Neural progenitor cell (in vitro differentiated cells): ENCODE measurements at regions not wholly inside any gene's neighbourhood (a gene's known extent, or its start where the extent isn't known, plus 50 kb on each side); places are given as distances from the start of the nearest gene placed in this dataset.

Source experiments
- DNase-seq: peaks from one replicate; pipeline ENCODE4 v3.0.0-alpha.2; 2016; ENCODE audit warnings: low spot score
- H2AFZ ChIP-seq: fragments of 200-600 bp; sonication (generic); replicated peaks from 2 replicates; pipeline ENCODE4 v1.6.1; 2016; ENCODE audit warnings: antibody characterized with exemption
- H3F3A ChIP-seq: fragments of 200-600 bp; sonication (generic); 2 replicates; pipeline ENCODE4 v1.6.1; 2016; ENCODE audit warnings: antibody characterized with exemption, low read depth
- H3K27ac ChIP-seq: fragments of 200-600 bp; sonication (generic); 2 replicates; pipeline ENCODE4 v1.5.1; 2016; ENCODE audit warnings: mild to moderate bottlenecking
- H3K27me3 ChIP-seq: fragments of 200-600 bp; sonication (generic); 2 replicates; pipeline ENCODE4 v1.6.1; 2016; ENCODE audit warnings: mild to moderate bottlenecking, moderate library complexity
- H3K36me3 ChIP-seq: fragments of 200-600 bp; sonication (generic); 2 replicates; pipeline ENCODE4 v1.5.1; 2016
- H3K4me1 ChIP-seq: fragments of 200-600 bp; sonication (generic); 2 replicates; pipeline ENCODE4 v1.6.1; 2016; ENCODE audit warnings: mixed run types
- H3K4me2 ChIP-seq: fragments of 200-600 bp; sonication (generic); 2 replicates; pipeline ENCODE4 v1.6.1; 2016
- H3K4me3 ChIP-seq: fragments of 200-600 bp; sonication (generic); 2 replicates; pipeline ENCODE4 v1.5.1; 2016
- H3K79me2 ChIP-seq: fragments of 200-600 bp; sonication (generic); 2 replicates; pipeline ENCODE4 v1.6.1; 2016; ENCODE audit warnings: low read depth
- H3K9ac ChIP-seq: fragments of 200-600 bp; sonication (generic); 2 replicates; pipeline ENCODE4 v1.6.1; 2016
- H3K9me3 ChIP-seq: fragments of 200-600 bp; sonication (generic); 2 replicates; pipeline ENCODE4 v1.5.1; 2016; ENCODE audit warnings: low read depth
- H4K20me1 ChIP-seq: fragments of 200-600 bp; sonication (generic); 2 replicates; pipeline ENCODE4 v1.6.1; 2016; ENCODE audit warnings: low read depth
- H3K27ac Mint-ChIP-seq: 3 replicates; pipeline ENCODE4 v1.8.0; 2021; ENCODE audit warnings: mixed read lengths
- H3K27me3 Mint-ChIP-seq: 2 replicates; pipeline ENCODE4 v1.8.0; 2022; ENCODE audit warnings: low read depth, mild to moderate bottlenecking, inconsistent platforms, moderate library complexity, mixed read lengths; ENCODE audit not compliant: insufficient read depth
- H3K36me3 Mint-ChIP-seq: 3 replicates; pipeline ENCODE4 v1.8.0; 2021; ENCODE audit warnings: mixed read lengths
- H3K4me1 Mint-ChIP-seq: 3 replicates; pipeline ENCODE4 v1.8.0; 2021; ENCODE audit warnings: mixed read lengths
- H3K4me3 Mint-ChIP-seq: 3 replicates; pipeline ENCODE4 v1.8.0; 2021; ENCODE audit warnings: mild to moderate bottlenecking, moderate library complexity, mixed read lengths
- H3K9me3 Mint-ChIP-seq: 3 replicates; pipeline ENCODE4 v1.8.0; 2020; ENCODE audit warnings: mixed read lengths
- EZH2 ChIP-seq: fragments of 200-600 bp; sonication (generic); IDR thresholded peaks from 2 replicates; pipeline ENCODE4 v1.6.1; 2017; ENCODE audit warnings: antibody characterized with exemption, mild to moderate bottlenecking, moderate library complexity
- EZH2phosphoT487 ChIP-seq: fragments of 200-600 bp; sonication (generic); IDR thresholded peaks from 2 replicates; pipeline ENCODE4 v1.6.1; 2017; ENCODE audit warnings: antibody characterized with exemption
- TF ChIP-seq, protein P1 (sequence below): fragments of 200-600 bp; sonication (generic); IDR thresholded peaks from 2 replicates; pipeline ENCODE4 v1.5.1; 2017; ENCODE audit warnings: antibody characterized with exemption, mild to moderate bottlenecking

DNA sequence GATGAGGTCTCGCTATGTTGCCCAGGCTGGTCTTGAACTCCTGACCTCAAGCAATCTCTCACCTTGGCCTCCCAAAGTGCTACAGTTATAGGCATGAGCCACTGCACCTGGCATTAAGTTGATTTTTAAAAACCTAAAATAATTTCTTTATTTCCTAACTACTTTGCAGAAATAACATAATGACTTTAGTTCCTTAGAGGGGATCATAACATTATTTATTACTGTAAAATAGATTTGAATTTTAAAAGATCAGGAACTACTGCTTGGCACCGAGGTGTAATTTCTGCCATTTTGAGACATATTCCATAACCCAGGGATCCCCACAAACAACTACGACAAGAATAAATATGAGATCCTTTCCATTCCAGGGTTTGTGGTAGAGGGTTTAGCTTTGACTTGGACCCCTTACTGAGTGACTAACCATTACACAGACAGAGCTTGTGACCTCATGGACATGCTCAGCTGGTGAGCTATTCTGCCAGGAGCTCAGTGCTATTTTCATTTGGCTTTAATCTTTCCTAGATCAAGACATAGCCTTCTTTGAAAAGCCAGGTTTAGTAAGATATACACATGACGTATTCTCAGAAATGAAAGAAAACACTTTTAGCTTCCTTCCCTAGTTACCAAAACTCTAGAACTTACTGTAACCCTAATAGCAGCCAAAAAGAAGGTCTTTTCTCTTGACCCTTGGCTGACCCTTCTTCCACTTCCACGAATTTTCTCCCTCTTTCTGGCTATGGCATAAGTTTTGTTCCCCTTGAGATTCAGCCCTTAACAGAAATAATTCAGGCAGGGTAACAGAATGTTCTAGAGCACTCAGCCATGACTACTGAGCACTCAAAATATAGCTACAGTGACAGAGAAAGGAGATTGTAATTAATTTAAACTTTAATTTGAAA, 75.1 kb upstream of the NUDT4 start:
- Histone ChIP-seq H3K27ac (no peak overlapping the region), H3K27me3 (no peaks in the 10 kb centered on the region), H3K9me3 (no peaks in the 10 kb centered on the region), H3K9ac (no peak overlapping the region), H3K4me1 (peaks cover 7% of the 10 kb centered on the region), H2AFZ (no peak overlapping the region), H4K20me1 (no peaks in the 10 kb centered on the region), H3K36me3 (no peaks in the 10 kb centered on the region), H3F3A (peaks cover 5% of the 10 kb centered on the region), H3K4me3 (no peak overlapping the region), H3K79me2 (no peaks in the 10 kb centered on the region), H3K4me2 (no peak overlapping the region)
- Mint-ChIP-seq H3K4me3 (no peak overlapping the region), H3K27ac (no peak overlapping the region), H3K4me1 (peaks cover 12% of the 10 kb centered on the region), H3K36me3 (no peaks in the 10 kb centered on the region), H3K27me3 (no peaks in the 10 kb centered on the region), H3K9me3 (peaks cover 12% of the 10 kb centered on the region)
- TF ChIP-seq EZH2 (no peak), EZH2phosphoT487 (no peak)
- TF ChIP-seq, protein P1, sequence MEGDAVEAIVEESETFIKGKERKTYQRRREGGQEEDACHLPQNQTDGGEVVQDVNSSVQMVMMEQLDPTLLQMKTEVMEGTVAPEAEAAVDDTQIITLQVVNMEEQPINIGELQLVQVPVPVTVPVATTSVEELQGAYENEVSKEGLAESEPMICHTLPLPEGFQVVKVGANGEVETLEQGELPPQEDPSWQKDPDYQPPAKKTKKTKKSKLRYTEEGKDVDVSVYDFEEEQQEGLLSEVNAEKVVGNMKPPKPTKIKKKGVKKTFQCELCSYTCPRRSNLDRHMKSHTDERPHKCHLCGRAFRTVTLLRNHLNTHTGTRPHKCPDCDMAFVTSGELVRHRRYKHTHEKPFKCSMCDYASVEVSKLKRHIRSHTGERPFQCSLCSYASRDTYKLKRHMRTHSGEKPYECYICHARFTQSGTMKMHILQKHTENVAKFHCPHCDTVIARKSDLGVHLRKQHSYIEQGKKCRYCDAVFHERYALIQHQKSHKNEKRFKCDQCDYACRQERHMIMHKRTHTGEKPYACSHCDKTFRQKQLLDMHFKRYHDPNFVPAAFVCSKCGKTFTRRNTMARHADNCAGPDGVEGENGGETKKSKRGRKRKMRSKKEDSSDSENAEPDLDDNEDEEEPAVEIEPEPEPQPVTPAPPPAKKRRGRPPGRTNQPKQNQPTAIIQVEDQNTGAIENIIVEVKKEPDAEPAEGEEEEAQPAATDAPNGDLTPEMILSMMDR: no peak
- no peak for DNase-seq

DNA sequence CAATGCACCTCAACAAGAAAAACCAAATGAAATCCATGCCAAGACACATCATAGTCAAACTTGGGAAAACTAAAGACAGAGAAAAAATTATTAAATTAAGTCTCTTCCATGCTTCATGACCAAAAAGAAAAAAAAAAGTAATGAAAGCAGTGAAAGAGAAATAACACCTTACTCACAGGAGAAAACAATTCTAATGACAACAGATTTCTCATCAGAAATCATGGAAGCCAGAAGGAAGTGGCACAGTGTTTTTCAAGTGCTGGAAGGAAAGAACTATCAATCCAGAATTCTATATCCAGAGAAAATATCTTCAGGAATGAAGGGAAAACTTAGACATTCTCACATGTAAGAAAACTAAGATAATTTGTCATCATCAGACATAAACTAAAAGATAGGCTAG, 71.1 kb upstream of the NUDT4 start:
- Mint-ChIP-seq H3K9me3 (peaks cover 16% of the 10 kb centered on the region), H3K27ac (no peak overlapping the region), H3K4me3 (no peak overlapping the region), H3K27me3 (peaks cover 2% of the 10 kb centered on the region), H3K36me3 (no peaks in the 10 kb centered on the region), H3K4me1 (peaks cover 6% of the 10 kb centered on the region)
- no peaks in the 10 kb centered on the region for H3K9me3 ChIP-seq
- H2AFZ ChIP-seq: no peak overlapping the region
- no peak overlapping the region for H3K4me3 ChIP-seq
- no peak overlapping the region for H3K27ac ChIP-seq
- DNase-seq: no peak
- no peaks in the 10 kb centered on the region for H4K20me1 ChIP-seq
- H3K79me2 ChIP-seq: no peaks in the 10 kb centered on the region
- TF ChIP-seq, protein P1: no peak
- TF ChIP-seq EZH2 (no peak), EZH2phosphoT487 (no peak)
- H3K27me3 ChIP-seq: no peaks in the 10 kb centered on the region
- H3F3A ChIP-seq: no peaks in the 10 kb centered on the region
- H3K9ac ChIP-seq: no peak overlapping the region
- H3K4me2 ChIP-seq: no peak overlapping the region
- H3K4me1 ChIP-seq: no peaks in the 10 kb centered on the region
- no peaks in the 10 kb centered on the region for H3K36me3 ChIP-seq

- Mint-ChIP-seq H3K27me3 (peaks cover 2% of the 10 kb centered on the region), H3K4me3 (no peak overlapping the region), H3K4me1 (no peaks in the 10 kb centered on the region), H3K36me3 (no peaks in the 10 kb centered on the region), H3K27ac (no peak overlapping the region), H3K9me3 (peaks cover 16% of the 10 kb centered on the region)
- H3K4me2 ChIP-seq: no peak overlapping the region
- H3F3A ChIP-seq: no peaks in the 10 kb centered on the region
- H3K79me2 ChIP-seq: no peaks in the 10 kb centered on the region
- no peak overlapping the region for H2AFZ ChIP-seq
- DNase-seq: no peak
- H3K9me3 ChIP-seq: no peaks in the 10 kb centered on the region
- H3K9ac ChIP-seq: no peak overlapping the region
- no peaks in the 10 kb centered on the region for H3K36me3 ChIP-seq
- no peak for TF ChIP-seq EZH2phosphoT487
- TF ChIP-seq, protein P1: no peak
- TF ChIP-seq EZH2: no peak
- H3K27ac ChIP-seq: no peak overlapping the region
- H4K20me1 ChIP-seq: no peaks in the 10 kb centered on the region
- H3K27me3 ChIP-seq: no peaks in the 10 kb centered on the region
- H3K4me3 ChIP-seq: no peak overlapping the region
- no peaks in the 10 kb centered on the region for H3K4me1 ChIP-seq
These were observed 69.4 kb upstream of the NUDT4 start for GRCh38 chr12:93308281-93308680.
